ENCODE measurements at regions not wholly inside any gene's neighbourhood (a gene's known extent, or its start where the extent isn't known, plus 50 kb on each side); places are given as distances from the start of the nearest gene placed in this dataset.
"Not testable (repeated sequence)": the region's sequence is repeated elsewhere in the genome, so short reads cannot be mapped to it uniquely, and the experiment has no call there.

- H3K4me3 ChIP-seq (ENCODE audit: low read depth, low read length) = no peak overlapping the region
- no peak for DNase-seq (ENCODE audit: low read depth)
- TF ChIP-seq CTCF (IDR thresholded peaks at IDR 0.05; ENCODE audit: insufficient read depth, low read length) = no peak
Observed at GRCh38 chr11:106514706-106515105, 437.2 kb downstream of the AASDHPPT start.

DNA sequence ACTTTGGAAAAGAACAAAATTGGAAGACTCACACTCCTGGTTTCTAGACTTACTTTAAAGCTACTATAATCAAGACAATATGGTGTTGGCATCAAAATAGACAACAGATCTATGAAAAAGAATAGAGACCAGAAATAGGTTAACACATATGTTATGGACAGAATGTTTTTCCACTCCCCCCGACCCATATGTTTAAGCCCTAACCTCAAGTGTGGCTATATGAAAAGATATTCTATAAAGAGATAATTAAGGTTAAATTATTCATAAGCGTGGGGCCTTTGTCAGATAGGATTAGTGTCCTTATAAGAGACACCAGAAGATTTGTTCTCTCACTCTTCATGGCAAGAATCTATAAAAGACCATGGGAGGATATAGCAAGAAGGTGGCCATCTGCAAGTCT is 440.0 kb downstream of the AASDHPPT start:
- H3K4me3 ChIP-seq (ENCODE audit: low read depth, low read length) = no peak overlapping the region
- no peak for DNase-seq (ENCODE audit: low read depth)
- TF ChIP-seq CTCF (IDR thresholded peaks at IDR 0.05; ENCODE audit: insufficient read depth, low read length) = no peak

DNA sequence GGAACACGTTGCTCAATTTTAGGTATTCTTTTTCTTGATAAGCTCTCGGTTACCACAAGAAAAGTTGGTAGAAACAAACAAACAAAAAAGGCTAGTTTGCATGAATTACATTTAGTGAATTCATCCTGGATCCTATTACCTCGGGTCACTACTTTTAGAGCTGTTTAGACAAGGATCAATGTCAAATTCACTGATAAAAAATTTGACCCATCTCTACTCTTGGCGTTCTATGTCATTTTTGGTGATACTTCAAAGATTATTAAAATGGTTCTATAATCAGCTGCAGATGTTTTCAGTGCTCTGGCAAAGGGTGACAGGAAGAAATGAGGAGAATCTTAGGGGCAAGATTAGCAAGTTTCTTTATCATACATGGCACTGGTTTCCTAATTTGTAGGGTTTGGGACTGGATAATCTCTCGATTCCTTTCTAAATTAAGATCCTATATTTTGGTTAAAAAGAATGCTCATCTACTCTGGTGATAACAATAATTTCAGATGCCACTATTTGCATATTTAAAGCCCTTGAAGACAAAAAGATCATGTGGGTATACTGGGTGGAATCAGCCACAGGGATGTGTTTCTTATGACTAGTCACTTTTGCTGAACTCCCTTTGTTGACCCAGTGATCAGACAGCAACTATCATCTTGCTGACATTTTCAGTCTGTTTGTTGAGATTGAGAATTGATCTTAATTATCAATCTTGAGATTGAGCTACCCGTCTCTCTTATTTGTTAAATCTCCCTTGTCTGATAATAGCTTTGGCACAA is 442.9 kb downstream of the AASDHPPT start:
- DNase-seq (ENCODE audit: low read depth) = no peak
- H3K4me3 ChIP-seq (ENCODE audit: low read depth, low read length) = no peak overlapping the region
- no peak for TF ChIP-seq CTCF (IDR thresholded peaks at IDR 0.05; ENCODE audit: insufficient read depth, low read length)

DNA sequence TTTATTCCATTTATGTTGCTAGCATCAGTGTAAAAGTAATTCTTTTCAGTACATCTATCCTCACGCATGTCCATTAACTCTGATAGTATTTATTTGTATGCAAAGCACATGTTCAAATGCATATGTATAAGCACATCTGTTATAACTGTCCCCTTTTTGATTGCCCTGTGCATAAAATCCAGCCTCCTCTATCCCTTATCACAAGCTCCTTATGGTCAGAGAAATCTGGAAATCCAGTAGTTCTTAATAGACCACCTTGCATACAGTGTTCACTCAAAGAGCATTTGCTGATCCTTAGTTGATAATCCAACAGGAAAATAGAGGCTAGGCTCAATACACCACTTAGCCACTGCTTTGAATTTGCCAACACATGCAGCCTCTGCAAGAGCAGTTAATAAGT is 443.5 kb downstream of the AASDHPPT start:
- H3K4me3 ChIP-seq (ENCODE audit: low read depth, low read length) = no peak overlapping the region
- DNase-seq (ENCODE audit: low read depth) = no peak
- TF ChIP-seq CTCF (IDR thresholded peaks at IDR 0.05; ENCODE audit: insufficient read depth, low read length) = no peak

GRCh38 chr11:106523171-106523570 is 445.7 kb downstream of the AASDHPPT start:
- no peak overlapping the region for H3K4me3 ChIP-seq (ENCODE audit: low read depth, low read length)
- no peak for TF ChIP-seq CTCF (IDR thresholded peaks at IDR 0.05; ENCODE audit: insufficient read depth, low read length)
- no peak for DNase-seq (ENCODE audit: low read depth)

DNA sequence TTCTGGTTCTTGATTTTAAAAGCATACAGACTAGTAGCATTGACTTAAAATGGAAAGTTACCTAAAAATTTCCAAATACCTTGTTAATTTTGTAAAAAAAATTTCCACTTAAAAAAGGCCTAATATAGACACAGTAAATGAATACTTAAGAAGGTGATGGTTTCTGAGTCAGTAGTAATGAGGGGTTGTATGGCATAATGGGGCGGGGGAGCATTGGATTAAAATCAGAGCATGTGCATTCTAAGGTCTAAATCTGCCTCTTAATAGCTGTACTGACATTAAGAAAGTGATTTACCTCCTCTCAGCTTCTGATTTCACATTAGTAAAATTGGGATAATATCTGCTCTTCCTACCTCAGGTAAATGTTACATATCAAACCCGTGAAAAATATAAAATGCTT is 446.5 kb downstream of the AASDHPPT start:
- no peak overlapping the region for H3K4me3 ChIP-seq (ENCODE audit: low read depth, low read length)
- DNase-seq (ENCODE audit: low read depth) = no peak
- no peak for TF ChIP-seq CTCF (IDR thresholded peaks at IDR 0.05; ENCODE audit: insufficient read depth, low read length)

DNA sequence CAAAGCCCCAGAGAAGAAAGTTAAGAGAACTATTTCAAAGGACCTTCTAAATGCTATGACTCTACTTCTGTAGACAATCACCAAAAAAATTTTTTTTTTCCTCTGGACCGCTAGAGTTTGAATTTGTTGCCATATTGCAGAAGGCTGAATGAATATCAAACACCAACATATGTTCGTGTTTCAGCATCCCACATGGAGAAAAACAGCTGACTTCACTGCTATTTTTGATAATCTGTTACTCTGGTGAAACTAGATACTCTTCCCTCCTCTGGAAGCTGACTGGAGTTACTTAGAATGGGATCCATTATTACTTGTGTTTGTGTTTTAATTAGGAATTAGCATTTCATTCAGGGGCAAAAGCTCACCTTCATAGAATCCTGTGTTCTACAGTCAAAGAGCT is 447.0 kb downstream of the AASDHPPT start:
- DNase-seq (ENCODE audit: low read depth) = no peak
- no peak overlapping the region for H3K4me3 ChIP-seq (ENCODE audit: low read depth, low read length)
- no peak for TF ChIP-seq CTCF (IDR thresholded peaks at IDR 0.05; ENCODE audit: insufficient read depth, low read length)

- DNase-seq (ENCODE audit: low read depth); H3K4me3 ChIP-seq (ENCODE audit: low read depth, low read length): not testable (repeated sequence)
Observed at GRCh38 chr11:106531648-106532047, 454.2 kb downstream of the AASDHPPT start.
